IPS DF 6.9 (cell line): ENCODE measurements at regions not wholly inside any gene's neighbourhood (a gene's known extent, or its start where the extent isn't known, plus 50 kb on each side); places are given as distances from the start of the nearest gene placed in this dataset.

Source experiments
- DNase-seq: peaks from one replicate; pipeline ENCODE4 v3.0.0-alpha.2; 2013; ENCODE audit warnings: low read depth, low spot score
- H3K27ac ChIP-seq: one replicate; pipeline ENCODE4 v1.5.1; 2013; ENCODE audit warnings: low read length, control low read depth
- H3K27me3 ChIP-seq: 2 replicates; pipeline ENCODE4 v1.6.1; 2013; ENCODE audit warnings: mild to moderate bottlenecking, low read length; ENCODE audit not compliant: control insufficient read depth, insufficient read depth
- H3K36me3 ChIP-seq: 2 replicates; pipeline ENCODE4 v1.6.1; 2013; ENCODE audit warnings: low read length; ENCODE audit not compliant: control insufficient read depth, insufficient read depth
- H3K4me1 ChIP-seq: 2 replicates; pipeline ENCODE4 v1.6.1; 2013; ENCODE audit warnings: low read length; ENCODE audit not compliant: control insufficient read depth, insufficient read depth
- H3K4me3 ChIP-seq: 2 replicates; pipeline ENCODE4 v1.5.1; 2013; ENCODE audit warnings: mild to moderate bottlenecking, low read length
- H3K9me3 ChIP-seq: 2 replicates; pipeline ENCODE4 v1.6.1; 2013; ENCODE audit warnings: low read length, inconsistent platforms; ENCODE audit not compliant: control insufficient read depth, insufficient read depth
- WGBS: extraction: QIAGEN DNeasy Blood & Tissue Kit; methylation state at CpG from one replicate; pipeline ENCODE4 v1.1.7; 2013; ENCODE audit warnings: mixed read lengths, missing lambda C conversion rate; ENCODE audit not compliant: insufficient read length, insufficient coverage; 5-methylcytosine and 5-hydroxymethylcytosine counted together

DNA sequence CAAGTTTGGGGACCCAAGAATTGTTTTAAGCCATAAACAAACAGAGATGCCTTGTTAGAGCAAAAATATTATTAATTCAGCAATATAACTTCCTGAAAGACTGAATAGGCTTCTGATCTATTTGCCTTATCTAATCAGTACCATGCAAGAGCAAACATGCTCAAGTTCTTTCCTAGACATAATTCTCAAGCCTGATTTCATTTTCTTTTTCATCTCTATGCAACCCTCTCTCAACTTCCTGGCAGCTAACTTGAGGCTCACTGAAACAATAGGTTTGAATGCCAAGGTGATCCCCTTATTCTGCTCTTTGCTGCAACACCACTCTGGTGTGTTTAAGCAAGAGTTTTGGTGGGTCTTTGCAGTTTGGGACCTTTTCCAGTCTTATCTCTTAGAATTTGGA is 230.9 kb upstream of the CD96 start:
- Histone ChIP-seq H3K4me3 (no peak overlapping the region), H3K27ac (no peak overlapping the region), H3K36me3 (no peaks in the 10 kb centered on the region), H3K9me3 (no peaks in the 10 kb centered on the region), H3K27me3 (no peaks in the 10 kb centered on the region), H3K4me1 (no peaks in the 10 kb centered on the region)
- no peak for DNase-seq

DNA sequence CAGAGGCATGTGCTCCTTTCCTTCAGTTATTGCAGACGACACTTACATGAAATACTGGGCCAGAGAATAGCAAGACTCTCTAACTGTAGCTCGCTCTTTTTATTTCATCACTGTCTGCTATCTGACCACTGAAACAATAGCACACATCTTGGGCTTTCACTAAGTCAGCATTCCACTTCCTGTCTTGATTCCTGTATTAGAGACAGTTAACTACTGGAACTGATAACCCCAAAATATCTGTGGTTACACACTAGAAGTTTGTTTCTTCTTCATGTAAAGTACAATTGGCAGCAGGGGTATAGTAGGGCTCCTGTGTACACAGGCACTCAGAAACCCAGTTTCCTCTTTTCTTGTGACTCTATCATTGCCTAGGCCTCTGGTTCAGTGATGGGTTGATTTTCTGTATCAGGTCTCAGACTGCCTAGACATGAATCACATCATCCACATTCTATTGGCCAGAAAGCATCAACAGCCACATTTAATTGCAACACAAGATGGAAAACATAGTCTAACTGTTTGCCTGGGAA is 230.2 kb upstream of the CD96 start:
- H3K9me3 ChIP-seq, result no peaks in the 10 kb centered on the region
- H3K4me3 ChIP-seq, result no peak overlapping the region
- DNase-seq, result no peak
- no peak overlapping the region for H3K27ac ChIP-seq
- H3K36me3 ChIP-seq, result no peaks in the 10 kb centered on the region
- no peaks in the 10 kb centered on the region for H3K4me1 ChIP-seq
- no CpG with 5 or more reads among the region's 2 CpGs for WGBS
- no peaks in the 10 kb centered on the region for H3K27me3 ChIP-seq

DNA sequence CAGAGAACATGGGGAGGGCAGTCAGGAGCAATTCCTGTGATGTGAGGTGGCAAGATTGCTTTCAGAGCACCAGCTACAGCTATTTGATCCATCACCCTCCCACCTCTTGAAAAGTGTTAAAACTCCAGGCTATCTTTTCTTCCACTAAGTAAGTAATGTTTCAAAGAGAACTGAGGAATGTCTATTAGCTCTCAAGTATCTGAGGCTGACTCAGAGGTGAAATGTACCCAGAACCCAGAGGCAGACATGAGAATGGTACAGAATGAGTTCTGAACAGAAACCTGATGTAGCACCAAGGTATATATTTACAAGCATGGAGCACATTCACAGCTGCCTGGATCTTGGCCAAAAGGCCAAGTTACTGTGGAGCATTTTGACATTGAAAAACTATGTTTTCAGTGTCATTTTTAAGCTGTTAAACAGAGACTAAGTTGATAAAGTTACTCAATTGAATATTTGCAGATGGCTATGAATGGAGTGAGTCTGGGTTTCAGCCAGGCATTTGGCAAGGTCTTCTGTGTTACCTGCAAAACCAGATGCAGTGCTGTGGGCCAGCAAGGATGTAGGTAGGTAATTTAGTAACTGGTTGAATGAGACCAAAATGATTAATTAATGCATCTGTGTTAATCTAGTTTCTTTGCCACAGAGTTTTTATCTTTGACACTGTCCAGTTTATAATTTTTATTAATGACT is 227.7 kb upstream of the CD96 start:
- Histone ChIP-seq H3K9me3 (no peaks in the 10 kb centered on the region), H3K36me3 (no peaks in the 10 kb centered on the region), H3K27me3 (no peaks in the 10 kb centered on the region), H3K4me1 (no peaks in the 10 kb centered on the region), H3K4me3 (no peak overlapping the region), H3K27ac (no peak overlapping the region)
- DNase-seq, result no peak

DNA sequence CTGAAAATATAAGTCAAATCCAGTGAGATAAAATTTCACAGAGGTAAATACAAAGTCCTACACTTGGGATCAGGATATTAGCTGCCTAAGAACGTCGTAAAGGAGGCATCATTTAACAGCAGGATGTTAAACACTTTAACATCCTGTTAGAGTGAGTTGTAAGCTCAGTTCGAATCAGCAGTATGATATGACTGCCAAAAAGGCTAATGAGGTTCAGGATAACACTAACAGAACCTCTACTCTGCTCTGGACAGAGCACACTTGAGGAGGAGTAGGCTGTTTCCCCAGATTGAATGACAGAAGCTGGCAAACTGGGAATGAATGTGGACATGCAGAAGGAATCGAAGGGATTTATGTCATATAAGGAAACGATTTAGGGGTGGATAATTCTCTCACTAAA is 227.1 kb upstream of the CD96 start:
- no peaks in the 10 kb centered on the region for H3K9me3 ChIP-seq
- WGBS, result no CpG with 5 or more reads among the region's 5 CpGs
- H3K4me1 ChIP-seq, result no peaks in the 10 kb centered on the region
- no peak overlapping the region for H3K4me3 ChIP-seq
- H3K27me3 ChIP-seq, result no peaks in the 10 kb centered on the region
- H3K27ac ChIP-seq, result no peak overlapping the region
- DNase-seq, result no peak
- H3K36me3 ChIP-seq, result no peaks in the 10 kb centered on the region

DNA sequence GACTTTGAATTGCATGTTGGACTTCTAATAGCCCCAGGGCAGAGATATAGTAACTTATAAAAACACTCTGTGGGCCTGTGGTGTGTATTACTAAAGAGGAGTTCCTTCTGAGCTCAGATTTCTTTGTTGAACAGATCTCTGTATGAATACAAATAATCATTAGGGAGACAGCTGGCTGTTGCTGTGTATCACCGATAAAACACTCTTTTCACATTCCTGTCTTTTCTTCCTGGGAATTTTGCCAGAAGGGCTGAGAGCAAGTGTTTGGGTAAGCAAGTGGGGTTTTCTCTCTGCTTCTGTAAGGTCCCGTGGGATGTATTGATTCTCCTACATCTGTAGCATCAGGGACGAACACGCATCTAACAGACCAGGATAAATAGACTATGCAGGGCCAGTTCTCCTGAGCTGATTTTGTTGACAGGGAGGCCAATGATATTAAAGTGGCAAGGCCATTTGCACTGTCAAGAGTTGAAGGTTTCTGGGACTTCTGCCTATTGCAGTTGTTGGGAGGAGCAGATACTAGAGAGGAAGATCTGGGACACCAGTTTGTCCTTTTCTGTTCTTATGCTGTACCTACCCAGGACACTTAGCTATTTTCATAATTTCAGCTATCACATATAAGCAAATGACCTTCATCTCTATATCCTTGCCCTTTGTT is 225.9 kb upstream of the CD96 start:
- H3K4me1 ChIP-seq, result no peaks in the 10 kb centered on the region
- no CpG with 5 or more reads among the region's 4 CpGs for WGBS
- no peaks in the 10 kb centered on the region for H3K9me3 ChIP-seq
- no peak for DNase-seq
- no peak overlapping the region for H3K4me3 ChIP-seq
- H3K36me3 ChIP-seq, result no peaks in the 10 kb centered on the region
- no peaks in the 10 kb centered on the region for H3K27me3 ChIP-seq
- no peak overlapping the region for H3K27ac ChIP-seq

DNA sequence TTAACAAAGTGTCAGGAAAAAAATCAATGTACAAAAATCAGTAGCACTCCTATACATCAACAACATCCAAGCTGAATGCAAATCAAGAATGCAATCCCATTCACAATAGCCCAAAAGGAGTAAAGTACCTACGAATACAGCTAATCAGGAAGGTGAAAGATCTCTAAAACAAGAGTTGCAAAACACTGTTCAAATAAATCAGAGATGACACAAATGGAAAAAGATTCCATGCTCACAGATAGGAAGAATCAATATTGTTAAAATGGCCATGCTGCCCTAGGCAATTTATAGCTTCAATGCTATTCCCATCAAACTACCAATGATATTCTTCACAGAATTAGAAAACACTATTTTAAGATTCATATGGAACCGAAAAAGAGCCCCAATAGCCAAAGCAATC is 223.7 kb upstream of the CD96 start:
- Histone ChIP-seq H3K9me3 (no peaks in the 10 kb centered on the region), H3K4me1 (no peaks in the 10 kb centered on the region), H3K36me3 (no peaks in the 10 kb centered on the region), H3K27me3 (no peaks in the 10 kb centered on the region), H3K27ac (no peak overlapping the region), H3K4me3 (no peak overlapping the region)
- WGBS, result no CpG with 5 or more reads among the region's 2 CpGs
- no peak for DNase-seq

DNA sequence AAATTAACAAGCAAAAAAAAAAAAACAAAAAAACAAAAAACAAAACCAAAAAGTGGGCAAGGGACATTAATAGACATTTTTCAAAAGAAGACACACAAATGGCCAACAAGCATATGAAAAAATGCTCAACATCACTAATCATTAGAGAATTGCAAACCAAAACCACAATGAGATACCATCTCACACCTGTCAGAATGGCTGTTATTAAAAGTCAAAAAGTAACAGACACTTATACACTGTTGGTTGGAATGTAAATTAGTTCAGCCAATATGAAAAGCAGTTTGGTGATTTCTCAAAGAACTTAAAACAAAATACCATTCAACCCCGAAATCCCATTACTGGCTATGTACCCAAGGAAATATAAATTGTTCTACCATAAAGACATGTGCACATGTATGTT is 222.4 kb upstream of the CD96 start:
- Histone ChIP-seq H3K27ac (no peak overlapping the region), H3K36me3 (no peaks in the 10 kb centered on the region), H3K9me3 (no peaks in the 10 kb centered on the region), H3K27me3 (no peaks in the 10 kb centered on the region), H3K4me1 (no peaks in the 10 kb centered on the region), H3K4me3 (no peak overlapping the region)
- no CpG with 5 or more reads among the region's 1 CpG for WGBS
- DNase-seq, result no peak

GRCh38 chr3:111321786-111322185 is 220.2 kb upstream of the CD96 start:
- DNase-seq, result no peak
- no peak overlapping the region for H3K27ac ChIP-seq

GRCh38 chr3:111323019-111323418 is 219.0 kb upstream of the CD96 start:
- Histone ChIP-seq H3K4me1 (no peaks in the 10 kb centered on the region), H3K27me3 (no peaks in the 10 kb centered on the region), H3K4me3 (no peak overlapping the region), H3K27ac (no peak overlapping the region), H3K9me3 (no peaks in the 10 kb centered on the region), H3K36me3 (no peaks in the 10 kb centered on the region)
- no peak for DNase-seq
- no CpG with 5 or more reads among the region's 3 CpGs for WGBS

More at GRCh38 chr3:111321786-111322185, 220.2 kb upstream of the CD96 start:
- Histone ChIP-seq H3K36me3 (no peaks in the 10 kb centered on the region), H3K4me3 (no peak overlapping the region), H3K9me3 (no peaks in the 10 kb centered on the region), H3K27me3 (no peaks in the 10 kb centered on the region), H3K4me1 (no peaks in the 10 kb centered on the region)
- no CpG with 5 or more reads among the region's 4 CpGs for WGBS

DNA sequence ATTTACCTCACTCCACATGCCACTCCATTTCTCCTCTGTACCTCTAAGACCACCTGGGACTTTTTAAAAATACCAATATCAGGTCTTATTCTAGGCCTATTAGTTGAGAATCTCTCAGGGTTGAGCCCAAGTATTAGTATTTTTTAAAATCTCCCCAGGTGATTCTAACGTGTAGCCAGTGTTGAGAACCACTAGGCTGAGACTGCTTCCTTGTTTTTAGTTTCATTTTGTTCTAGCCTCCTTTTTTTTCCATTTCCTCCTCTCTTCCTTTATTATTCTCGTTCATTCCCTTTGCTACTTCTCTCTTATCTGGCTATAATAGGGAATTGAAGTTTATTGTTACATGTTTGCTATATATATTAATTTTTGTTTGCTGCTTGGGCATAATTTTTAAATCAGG is 217.8 kb upstream of the CD96 start:
- 100% methylated on average over 1 of the region's 2 CpGs for WGBS
- H3K36me3 ChIP-seq, result no peaks in the 10 kb centered on the region
- H3K27me3 ChIP-seq, result no peaks in the 10 kb centered on the region; the same call in 1 of the 2 replicates
- no peak overlapping the region for H3K4me3 ChIP-seq
- no peaks in the 10 kb centered on the region for H3K4me1 ChIP-seq
- DNase-seq, result no peak
- H3K27ac ChIP-seq, result no peak overlapping the region
- H3K9me3 ChIP-seq, result no peaks in the 10 kb centered on the region

DNA sequence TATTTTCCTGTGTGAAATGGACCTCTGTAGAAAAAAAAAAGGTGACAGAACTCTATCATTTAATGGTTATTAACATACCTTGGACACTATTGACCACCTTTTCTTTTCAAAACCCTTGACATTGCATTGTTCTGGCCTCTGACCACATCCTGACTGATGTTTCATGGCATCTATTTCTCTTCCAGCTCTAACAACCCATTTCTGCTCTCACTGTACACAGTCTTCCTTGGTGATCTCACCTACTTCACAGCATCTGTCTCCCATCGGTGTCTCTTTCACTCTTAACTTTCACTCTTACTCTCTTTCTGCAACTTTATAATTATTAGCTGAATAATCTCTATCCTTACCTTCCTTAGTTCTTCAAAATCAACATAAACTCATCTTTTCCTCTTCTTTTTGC is 217.4 kb upstream of the CD96 start:
- Histone ChIP-seq H3K9me3 (no peaks in the 10 kb centered on the region), H3K36me3 (no peaks in the 10 kb centered on the region), H3K27ac (no peak overlapping the region), H3K27me3 (no peaks in the 10 kb centered on the region; the same call in 1 of the 2 replicates), H3K4me3 (no peak overlapping the region), H3K4me1 (no peaks in the 10 kb centered on the region)
- DNase-seq, result no peak
- no CpG with 5 or more reads among the region's 1 CpG for WGBS
